ENCODE measurements at regions not wholly inside any gene's neighbourhood (a gene's known extent, or its start where the extent isn't known, plus 50 kb on each side); places are given as distances from the start of the nearest gene placed in this dataset.

DNA sequence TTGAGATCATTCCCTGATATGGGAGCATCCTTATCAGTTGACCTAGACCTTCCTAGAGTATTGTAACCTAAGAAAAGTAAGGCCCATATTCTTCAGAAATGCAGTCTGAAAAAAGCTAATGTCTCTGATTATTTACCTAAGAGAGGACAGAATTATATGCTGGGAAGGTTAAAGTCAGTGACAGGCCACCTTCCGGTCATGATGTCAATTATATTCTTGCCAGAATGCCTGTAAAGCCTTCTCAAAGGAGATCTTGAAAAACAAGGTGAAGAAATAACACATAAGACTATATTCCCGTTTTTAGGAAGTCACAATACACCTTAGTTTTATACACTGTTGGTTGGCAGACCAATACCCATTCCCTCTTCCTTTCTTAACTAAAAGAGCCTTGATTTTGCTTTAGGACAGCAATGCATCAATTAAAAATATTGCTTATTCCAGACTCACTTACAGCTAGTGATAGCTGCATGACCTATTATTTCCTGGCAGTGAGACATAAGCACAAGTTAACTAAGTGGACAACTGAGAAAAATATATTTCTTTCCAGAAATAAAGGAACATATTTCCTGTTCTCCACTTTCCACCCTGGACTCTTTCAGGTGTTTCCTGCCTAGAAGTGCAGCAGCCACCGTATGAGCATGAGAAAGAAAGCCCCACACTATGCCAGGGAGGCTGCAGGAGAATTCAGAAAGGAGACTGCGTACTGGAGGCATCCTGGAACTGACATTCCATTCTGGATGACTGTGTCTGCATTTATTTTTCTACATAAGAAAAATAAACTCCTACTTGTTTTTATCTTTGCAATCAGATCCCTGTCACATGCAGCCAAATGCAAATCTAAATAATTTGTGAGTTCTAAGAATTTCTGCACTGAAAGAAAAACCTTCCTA lies 332.9 kb upstream of the PTBP2 start:
- Histone ChIP-seq H3K36me3 (ENCODE audit: control insufficient read depth, insufficient read depth, low read length) (no peaks in the 10 kb centered on the region), H3K4me3 (ENCODE audit: low read depth, low read length) (no peak overlapping the region), H3K27me3 (ENCODE audit: control insufficient read depth, insufficient read depth, low read length) (no peaks in the 10 kb centered on the region)
- DNase-seq (ENCODE audit: low read depth) = no peak
- ChIA-PET CTCF (interaction anchor here (1.0 kb wide), 1 partner anchor 11 kb away, joined by 3 read pairs; no protein-coding TSS in a partner anchor), POLR2A (no interaction called here)
- TF ChIP-seq, protein P1, sequence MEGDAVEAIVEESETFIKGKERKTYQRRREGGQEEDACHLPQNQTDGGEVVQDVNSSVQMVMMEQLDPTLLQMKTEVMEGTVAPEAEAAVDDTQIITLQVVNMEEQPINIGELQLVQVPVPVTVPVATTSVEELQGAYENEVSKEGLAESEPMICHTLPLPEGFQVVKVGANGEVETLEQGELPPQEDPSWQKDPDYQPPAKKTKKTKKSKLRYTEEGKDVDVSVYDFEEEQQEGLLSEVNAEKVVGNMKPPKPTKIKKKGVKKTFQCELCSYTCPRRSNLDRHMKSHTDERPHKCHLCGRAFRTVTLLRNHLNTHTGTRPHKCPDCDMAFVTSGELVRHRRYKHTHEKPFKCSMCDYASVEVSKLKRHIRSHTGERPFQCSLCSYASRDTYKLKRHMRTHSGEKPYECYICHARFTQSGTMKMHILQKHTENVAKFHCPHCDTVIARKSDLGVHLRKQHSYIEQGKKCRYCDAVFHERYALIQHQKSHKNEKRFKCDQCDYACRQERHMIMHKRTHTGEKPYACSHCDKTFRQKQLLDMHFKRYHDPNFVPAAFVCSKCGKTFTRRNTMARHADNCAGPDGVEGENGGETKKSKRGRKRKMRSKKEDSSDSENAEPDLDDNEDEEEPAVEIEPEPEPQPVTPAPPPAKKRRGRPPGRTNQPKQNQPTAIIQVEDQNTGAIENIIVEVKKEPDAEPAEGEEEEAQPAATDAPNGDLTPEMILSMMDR (IDR thresholded peaks at IDR 0.05; ENCODE audit: insufficient read depth, low read depth, low read length) = no peak

DNA sequence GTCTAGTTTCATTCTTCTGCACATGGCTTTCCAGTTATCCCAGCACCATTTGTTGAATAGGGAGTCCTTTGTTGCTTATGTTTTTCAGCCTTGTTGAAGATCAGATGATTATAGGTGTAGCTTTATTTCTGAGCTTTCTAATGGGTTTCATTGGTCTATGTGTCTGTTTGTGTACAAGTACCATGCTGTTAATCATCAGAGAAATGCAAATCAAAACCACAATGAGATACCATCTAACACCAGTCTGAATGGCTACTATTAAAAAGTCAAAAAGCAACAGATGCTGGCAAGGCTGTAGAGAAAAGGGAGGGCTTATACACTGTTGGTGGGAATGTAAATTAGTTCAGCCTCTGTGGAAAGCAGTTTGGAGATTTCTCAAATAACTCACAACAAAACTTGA lies 321.5 kb upstream of the PTBP2 start:
- POLR2A ChIA-PET = no interaction called here
- Histone ChIP-seq H3K36me3 (ENCODE audit: control insufficient read depth, insufficient read depth, low read length) (no peaks in the 10 kb centered on the region), H3K27me3 (ENCODE audit: control insufficient read depth, insufficient read depth, low read length) (no peaks in the 10 kb centered on the region), H3K4me3 (ENCODE audit: low read depth, low read length) (no peak overlapping the region)
- no peak for DNase-seq (ENCODE audit: low read depth)
- TF ChIP-seq, protein P1 (IDR thresholded peaks at IDR 0.05; ENCODE audit: insufficient read depth, low read depth, low read length) = no peak
- CTCF ChIA-PET = no interaction called here

DNA sequence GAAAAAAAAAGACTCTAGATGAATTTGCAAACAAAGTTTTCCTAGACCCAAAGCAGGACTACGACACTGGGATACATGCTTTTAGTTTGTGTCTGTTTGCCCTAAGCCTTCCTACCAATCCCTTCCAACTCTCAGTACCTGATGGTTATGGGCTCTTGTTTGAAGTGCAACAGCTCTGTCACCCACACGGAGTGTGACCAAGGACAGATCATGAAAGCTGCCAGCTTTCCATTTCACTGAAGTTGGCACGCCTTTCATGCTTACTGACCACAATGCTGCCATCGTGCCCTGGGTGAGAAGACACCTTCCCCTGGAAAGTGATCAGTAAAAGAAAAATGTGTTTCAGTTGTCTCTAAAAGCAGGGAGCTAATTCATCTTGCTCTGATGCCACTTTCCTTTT lies 312.5 kb upstream of the PTBP2 start:
- Histone ChIP-seq H3K27me3 (ENCODE audit: control insufficient read depth, insufficient read depth, low read length) (peaks cover 12% of the 10 kb centered on the region), H3K36me3 (ENCODE audit: control insufficient read depth, insufficient read depth, low read length) (no peaks in the 10 kb centered on the region), H3K4me3 (ENCODE audit: low read depth, low read length) (no peak overlapping the region)
- TF ChIP-seq, protein P1 (IDR thresholded peaks at IDR 0.05; ENCODE audit: insufficient read depth, low read depth, low read length) = no peak
- POLR2A ChIA-PET = no interaction called here
- CTCF ChIA-PET = interaction anchor here (1.1 to 1.3 kb wide), 2 partner anchors 13 to 42 kb away, joined by 3 read pairs; no protein-coding TSS in a partner anchor
- DNase-seq (ENCODE audit: low read depth) = no peak

DNA sequence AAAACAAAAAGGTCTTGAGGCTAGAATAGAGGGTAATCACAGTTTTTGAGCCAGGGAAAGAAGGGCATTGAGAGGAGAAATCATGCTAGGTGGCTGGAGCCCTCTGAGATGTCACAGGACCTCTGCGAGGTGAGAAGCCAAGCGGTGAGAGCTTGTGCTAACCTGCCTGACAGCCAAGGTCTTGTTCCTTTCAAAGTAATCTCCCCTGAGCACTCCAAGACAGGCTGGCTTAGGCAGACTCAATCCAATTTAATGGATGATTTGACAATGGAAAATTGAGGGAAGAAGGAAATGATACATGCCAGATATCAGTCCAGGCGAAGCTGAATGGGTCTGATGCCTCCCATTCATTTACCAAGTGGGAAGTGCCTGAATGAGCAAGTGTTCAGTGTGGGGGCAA lies 311.9 kb upstream of the PTBP2 start:
- H3K27me3 ChIP-seq (ENCODE audit: control insufficient read depth, insufficient read depth, low read length) = peaks cover 13% of the 10 kb centered on the region
- TF ChIP-seq, protein P1 (IDR thresholded peaks at IDR 0.05; ENCODE audit: insufficient read depth, low read depth, low read length) = no peak
- POLR2A ChIA-PET = no interaction called here
- CTCF ChIA-PET = interaction anchor here (1.1 to 1.3 kb wide), 2 partner anchors 14 to 42 kb away, joined by 3 read pairs; no protein-coding TSS in a partner anchor
- H3K4me3 ChIP-seq (ENCODE audit: low read depth, low read length) = no peak overlapping the region
- no peaks in the 10 kb centered on the region for H3K36me3 ChIP-seq (ENCODE audit: control insufficient read depth, insufficient read depth, low read length)
- DNase-seq (ENCODE audit: low read depth) = no peak

DNA sequence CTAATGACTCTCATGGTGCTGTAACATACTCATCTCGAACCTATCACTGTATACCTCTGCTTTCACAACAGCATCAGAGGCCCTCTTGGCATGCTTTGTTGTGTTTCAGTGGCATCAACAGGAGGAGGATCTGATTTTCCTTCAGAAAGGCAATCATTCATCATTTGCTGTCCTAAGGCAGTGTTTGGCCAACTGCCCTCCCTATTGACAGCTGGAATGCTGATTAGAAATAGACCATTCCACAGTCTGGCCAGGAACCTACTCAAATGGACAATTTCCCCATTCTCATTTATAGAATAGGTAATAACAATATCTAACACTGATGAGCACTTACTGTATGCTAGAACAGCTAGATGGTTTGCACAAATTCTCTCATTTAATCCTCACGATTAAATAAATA lies 310.6 kb upstream of the PTBP2 start:
- Histone ChIP-seq H3K36me3 (ENCODE audit: control insufficient read depth, insufficient read depth, low read length) (no peaks in the 10 kb centered on the region), H3K4me3 (ENCODE audit: low read depth, low read length) (no peak overlapping the region), H3K27me3 (ENCODE audit: control insufficient read depth, insufficient read depth, low read length) (peaks cover 14% of the 10 kb centered on the region)
- CTCF ChIA-PET = no interaction called here
- DNase-seq (ENCODE audit: low read depth) = no peak
- TF ChIP-seq, protein P1 (IDR thresholded peaks at IDR 0.05; ENCODE audit: insufficient read depth, low read depth, low read length) = no peak
- POLR2A ChIA-PET = no interaction called here

Data from BJ (cell line).